ENCODE measurements at regions not wholly inside any gene's neighbourhood (a gene's known extent, or its start where the extent isn't known, plus 50 kb on each side); places are given as distances from the start of the nearest gene placed in this dataset.

- no peak for TF ChIP-seq CTCF (conservative IDR thresholded peaks at IDR 0.05; ENCODE audit: low read depth, low read length)
- no peak overlapping the region for H3K4me3 ChIP-seq (ENCODE audit: low read depth, low read length)
- no peak for DNase-seq (ENCODE audit: low read depth)
Observed at GRCh38 chr7:94100723-94101345, 96.7 kb upstream of the BET1 start.

- H3K4me3 ChIP-seq (ENCODE audit: low read depth, low read length): no peak overlapping the region
- DNase-seq (ENCODE audit: low read depth): peak; percentile 25
- no peak for TF ChIP-seq CTCF (conservative IDR thresholded peaks at IDR 0.05; ENCODE audit: low read depth, low read length)
Observed at GRCh38 chr7:94104301-94104700, 100.1 kb upstream of the BET1 start.

GRCh38 chr7:94109556-94109955 lies 105.4 kb upstream of the BET1 start:
- H3K4me3 ChIP-seq (ENCODE audit: low read depth, low read length): no peak overlapping the region
- DNase-seq (ENCODE audit: low read depth): no peak
- no peak for TF ChIP-seq CTCF (conservative IDR thresholded peaks at IDR 0.05; ENCODE audit: low read depth, low read length)

- no peak for DNase-seq (ENCODE audit: low read depth)
- no peak for TF ChIP-seq CTCF (conservative IDR thresholded peaks at IDR 0.05; ENCODE audit: low read depth, low read length)
Observed at GRCh38 chr7:94111009-94111408, 106.9 kb upstream of the BET1 start.

GRCh38 chr7:94115316-94115715 lies 111.2 kb upstream of the BET1 start:
- H3K4me3 ChIP-seq (ENCODE audit: low read depth, low read length): no peak overlapping the region
- DNase-seq (ENCODE audit: low read depth): no peak
- TF ChIP-seq CTCF (conservative IDR thresholded peaks at IDR 0.05; ENCODE audit: low read depth, low read length): no peak

More at GRCh38 chr7:94111009-94111408, 106.9 kb upstream of the BET1 start:
- no peak overlapping the region for H3K4me3 ChIP-seq (ENCODE audit: low read depth, low read length)

GRCh38 chr7:94123136-94123535 lies 119.0 kb upstream of the BET1 start:
- H3K4me3 ChIP-seq (ENCODE audit: low read depth, low read length): no peak overlapping the region
- DNase-seq (ENCODE audit: low read depth): no peak
- TF ChIP-seq CTCF (conservative IDR thresholded peaks at IDR 0.05; ENCODE audit: low read depth, low read length): no peak

GRCh38 chr7:94127026-94127425 lies 122.9 kb upstream of the BET1 start:
- no peak overlapping the region for H3K4me3 ChIP-seq (ENCODE audit: low read depth, low read length)
- DNase-seq (ENCODE audit: low read depth): no peak
- TF ChIP-seq CTCF (conservative IDR thresholded peaks at IDR 0.05; ENCODE audit: low read depth, low read length): no peak

All from epithelial cell of proximal tubule (primary cell).